NCI-H1048 (cell line): ENCODE measurements at regions not wholly inside any gene's neighbourhood (a gene's known extent, or its start where the extent isn't known, plus 50 kb on each side); places are given as distances from the start of the nearest gene placed in this dataset.
A peak's percentile ranks its signal among the peaks of the same experiment; 100 is the strongest.
"Not testable (repeated sequence)": the region's sequence is repeated elsewhere in the genome, so short reads cannot be mapped to it uniquely, and the experiment has no call there.

Experiments
- DNase-seq: peaks from one replicate; lab custom pipeline; 2025; lab: John Stamatoyannopoulos, UW

DNA sequence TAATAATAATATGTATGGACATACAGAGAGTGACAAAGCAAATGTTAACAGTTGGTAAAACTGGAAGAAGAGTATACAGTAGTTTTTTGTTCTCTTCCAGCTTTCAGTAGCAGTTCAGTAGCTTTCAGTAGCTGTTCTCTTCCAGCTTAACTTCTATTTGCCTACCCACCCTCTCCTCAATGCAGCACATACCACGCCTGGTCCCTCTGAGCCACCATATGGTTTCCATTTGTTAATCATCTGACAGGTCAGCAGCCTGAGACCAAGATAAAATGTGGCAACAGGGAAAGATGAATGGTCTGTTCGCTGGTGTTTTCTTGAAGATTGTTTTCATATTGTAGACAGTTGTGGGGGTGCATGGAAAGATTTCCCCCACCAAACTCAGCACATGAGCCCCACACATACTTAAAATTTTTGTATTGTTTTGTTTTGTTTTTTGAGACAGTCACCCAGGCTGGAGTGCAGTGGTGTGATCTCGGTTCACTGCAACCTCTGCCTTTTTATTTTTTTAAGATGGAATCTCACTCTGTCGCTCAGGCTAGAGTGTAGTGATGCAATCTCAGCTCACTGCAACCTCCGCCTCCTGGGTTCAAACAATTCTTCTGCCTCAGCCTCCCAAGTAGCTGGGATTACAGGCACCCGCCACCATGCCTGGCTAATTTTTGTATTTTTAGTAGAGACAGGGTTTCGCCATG lies 56.8 kb downstream of the ATP6V0E2 start:
- not testable (repeated sequence) for DNase-seq

DNA sequence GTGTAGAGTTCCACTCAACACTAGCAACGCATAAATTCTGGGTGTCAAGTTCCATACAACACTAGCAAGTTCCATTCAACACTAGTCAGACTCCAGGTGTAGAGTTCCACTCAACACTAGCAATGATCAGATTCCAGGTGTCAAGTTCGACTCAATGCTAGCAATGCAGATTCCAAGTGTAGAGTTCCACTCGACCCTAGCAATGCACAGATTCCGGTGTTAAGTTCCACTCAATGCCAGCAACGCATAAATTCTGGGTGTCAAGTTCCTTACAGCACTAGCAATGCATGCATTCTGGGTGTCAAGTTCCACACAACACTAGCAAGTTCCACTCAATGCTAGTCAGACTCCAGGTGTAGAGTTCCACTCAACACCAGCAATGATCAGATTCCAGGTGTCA lies 60.0 kb downstream of the ATP6V0E2 start:
- not testable (repeated sequence) for DNase-seq

DNA sequence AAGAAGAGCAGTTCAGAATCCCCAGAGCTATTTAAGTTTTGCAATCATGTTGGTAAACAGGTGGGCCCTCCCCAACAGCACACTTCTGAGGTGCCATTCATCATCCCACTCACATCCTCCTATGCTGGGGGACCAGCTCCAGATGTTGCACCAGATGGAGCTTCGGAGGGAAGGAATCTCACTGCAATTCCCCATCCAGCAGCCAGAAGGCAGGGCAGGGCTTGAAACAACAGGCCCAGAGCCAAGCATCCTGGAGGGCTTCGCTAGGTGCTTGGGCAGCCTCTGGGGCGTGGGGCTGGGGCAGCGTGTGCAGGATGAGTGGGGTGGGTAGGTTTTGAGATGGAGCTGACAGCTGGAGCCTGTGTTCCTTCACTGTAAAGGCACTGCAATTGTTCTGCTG lies 73.6 kb downstream of the ATP6V0E2 start:
- DNase-seq: not testable (repeated sequence)

DNA sequence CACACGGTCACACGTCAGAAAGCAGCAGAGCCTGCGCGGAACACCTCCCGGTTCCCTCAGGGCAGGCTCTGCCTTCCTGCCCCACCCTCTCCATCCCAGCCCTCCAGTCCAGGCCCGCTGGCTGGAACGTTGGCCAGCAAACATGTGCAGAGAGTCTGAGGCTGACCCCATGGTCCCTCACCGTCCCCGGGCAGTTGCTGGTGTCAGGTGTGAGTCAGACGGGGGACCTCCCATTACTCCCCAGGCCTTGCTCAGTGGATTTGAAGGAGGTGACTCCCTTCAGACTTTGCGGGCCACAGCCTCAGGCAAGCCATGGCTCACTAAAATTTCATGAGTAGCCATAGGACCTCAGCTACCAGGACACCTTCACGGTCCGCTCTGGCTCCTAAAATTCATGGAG lies 74.7 kb downstream of the ATP6V0E2 start:
- not testable (repeated sequence) for DNase-seq

DNA sequence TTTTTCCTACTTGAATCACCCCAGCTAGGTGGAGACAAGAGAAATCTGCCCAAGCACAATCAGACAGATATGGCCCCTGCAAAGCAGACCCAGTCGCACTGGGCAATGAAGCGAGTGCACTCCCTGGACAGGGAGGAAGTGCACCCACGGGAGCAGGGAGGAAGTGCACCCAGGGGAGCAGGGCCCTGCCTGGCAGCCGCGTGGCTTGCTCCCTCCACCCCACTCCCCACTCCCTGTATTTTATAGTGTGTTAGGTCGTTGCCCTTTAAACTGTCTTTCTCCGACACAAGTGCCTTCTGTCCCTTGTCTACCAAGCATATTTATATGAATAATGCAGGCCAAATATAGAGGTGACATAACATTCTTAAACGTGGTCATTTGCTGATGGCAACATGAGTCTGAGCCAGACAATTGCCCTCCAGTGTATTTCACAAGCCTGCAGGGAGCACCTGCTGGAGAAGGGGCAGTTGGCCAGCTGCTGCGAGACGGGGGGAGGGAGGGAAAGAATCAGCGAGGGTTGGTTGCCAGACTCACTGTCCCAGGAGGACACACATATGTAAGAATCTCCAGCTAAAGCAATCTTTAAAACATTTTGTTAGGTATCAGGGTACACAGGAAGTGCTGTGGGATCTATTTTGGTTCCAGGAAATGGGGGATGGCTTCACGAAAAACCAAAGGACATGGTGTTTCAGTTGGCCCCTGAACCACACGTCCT lies 76.3 kb downstream of the ATP6V0E2 start:
- not testable (repeated sequence) for DNase-seq

GRCh38 chr7:149950578-149950924 lies 76.8 kb downstream of the ATP6V0E2 start:
- not testable (repeated sequence) for DNase-seq

DNA sequence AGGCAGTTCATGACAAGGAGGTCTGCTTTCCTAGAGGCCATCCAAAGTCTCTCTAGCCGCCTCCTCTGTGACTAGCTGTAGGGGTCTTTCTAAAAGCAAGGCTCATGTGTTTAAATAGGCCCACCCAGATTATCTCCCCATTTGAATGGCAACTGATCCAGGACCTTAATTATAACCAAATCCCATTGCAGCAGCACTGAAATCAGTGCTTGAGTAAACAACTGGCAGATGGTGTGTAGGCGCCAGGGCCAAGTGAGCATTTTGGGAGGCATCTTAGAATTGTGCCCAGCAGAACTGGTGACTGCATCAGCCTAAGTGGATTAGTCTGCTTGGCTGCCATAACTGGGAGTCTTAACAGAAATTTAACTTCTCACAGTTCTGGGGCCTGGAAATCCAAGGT lies 77.8 kb downstream of the ATP6V0E2 start:
- DNase-seq: not testable (repeated sequence)

GRCh38 chr7:149958880-149959279 lies 85.1 kb downstream of the ATP6V0E2 start:
- peak; percentile 46 for DNase-seq

- not testable (repeated sequence) for DNase-seq
Observed at GRCh38 chr7:149960863-149961262, 87.1 kb downstream of the ATP6V0E2 start.

- not testable (repeated sequence) for DNase-seq
Observed at GRCh38 chr7:149961878-149962277, 88.1 kb downstream of the ATP6V0E2 start.

- DNase-seq: not testable (repeated sequence)
Observed at GRCh38 chr7:149962685-149963319, 89.0 kb downstream of the ATP6V0E2 start.

GRCh38 chr7:149963985-149964384 lies 90.2 kb downstream of the ATP6V0E2 start:
- not testable (repeated sequence) for DNase-seq

GRCh38 chr7:149966444-149966843 lies 92.7 kb downstream of the ATP6V0E2 start:
- not testable (repeated sequence) for DNase-seq

DNA sequence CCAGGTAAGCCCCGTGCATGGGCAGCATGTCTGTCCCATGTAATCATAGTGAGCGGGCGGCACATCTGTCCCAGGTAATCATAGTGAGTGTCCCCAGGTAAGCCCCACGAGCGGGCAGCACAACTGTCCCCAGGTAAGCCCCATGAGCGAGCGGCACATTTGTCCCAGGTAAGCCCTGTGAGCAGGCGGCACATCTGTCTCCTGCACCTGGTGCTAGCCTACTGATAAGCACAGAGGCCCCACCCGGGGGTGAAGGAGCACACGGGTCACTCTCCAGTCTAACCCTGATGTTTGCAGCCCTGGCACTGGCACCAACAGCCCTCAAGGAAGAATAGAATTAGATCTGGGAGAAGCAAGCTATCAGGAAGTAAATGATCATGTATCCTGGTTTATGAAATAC lies 99.2 kb downstream of the ATP6V0E2 start:
- DNase-seq: not testable (repeated sequence)

DNA sequence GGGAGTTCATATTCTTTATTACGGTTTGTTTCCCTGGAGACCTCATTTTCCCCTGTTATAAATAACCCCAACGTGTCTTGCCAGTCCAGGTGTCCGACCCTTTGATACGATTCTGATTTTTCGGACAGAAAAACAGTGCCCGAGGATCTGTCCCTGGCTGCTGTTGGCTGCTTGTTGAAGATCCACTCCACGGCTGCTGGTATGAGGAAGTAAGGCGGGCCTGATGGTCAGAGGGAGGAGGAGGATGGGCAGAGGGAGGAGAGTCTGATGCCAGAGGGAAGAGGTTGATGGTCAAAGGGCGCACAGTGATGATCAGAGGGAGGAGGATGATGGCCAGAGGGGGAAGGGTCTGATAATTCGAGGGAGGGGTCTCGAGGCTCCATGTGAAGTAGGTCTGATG lies 99.9 kb downstream of the ATP6V0E2 start:
- DNase-seq: not testable (repeated sequence)

GRCh38 chr7:149975608-149976007 lies 101.8 kb downstream of the ATP6V0E2 start:
- DNase-seq: not testable (repeated sequence)

- not testable (repeated sequence) for DNase-seq
Observed at GRCh38 chr7:149978537-149978936, 104.8 kb downstream of the ATP6V0E2 start.

- not testable (repeated sequence) for DNase-seq
Observed at GRCh38 chr7:149978944-149979343, 105.2 kb downstream of the ATP6V0E2 start.

- DNase-seq: not testable (repeated sequence)
Observed at GRCh38 chr7:149982537-149983112, 108.9 kb downstream of the ATP6V0E2 start.

DNA sequence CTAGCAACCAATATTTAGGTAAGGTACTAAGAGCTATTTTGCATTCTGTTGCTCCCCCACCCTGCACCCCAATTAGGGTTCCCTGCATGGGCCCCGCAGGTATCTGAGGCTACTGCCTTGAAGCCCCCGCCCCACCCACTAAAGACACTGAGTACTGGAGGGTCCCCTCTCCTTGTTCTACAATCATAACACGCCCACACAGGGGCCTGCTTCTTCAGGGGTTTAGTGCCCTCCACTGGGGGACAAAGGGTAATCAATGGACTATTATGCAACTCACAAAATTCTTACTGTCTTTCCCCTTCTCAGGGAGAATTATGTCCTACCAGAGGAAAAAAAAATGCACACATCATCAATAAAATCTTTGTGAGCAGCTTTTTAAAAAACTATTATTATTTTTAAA lies 113.1 kb downstream of the ATP6V0E2 start:
- not testable (repeated sequence) for DNase-seq

DNA sequence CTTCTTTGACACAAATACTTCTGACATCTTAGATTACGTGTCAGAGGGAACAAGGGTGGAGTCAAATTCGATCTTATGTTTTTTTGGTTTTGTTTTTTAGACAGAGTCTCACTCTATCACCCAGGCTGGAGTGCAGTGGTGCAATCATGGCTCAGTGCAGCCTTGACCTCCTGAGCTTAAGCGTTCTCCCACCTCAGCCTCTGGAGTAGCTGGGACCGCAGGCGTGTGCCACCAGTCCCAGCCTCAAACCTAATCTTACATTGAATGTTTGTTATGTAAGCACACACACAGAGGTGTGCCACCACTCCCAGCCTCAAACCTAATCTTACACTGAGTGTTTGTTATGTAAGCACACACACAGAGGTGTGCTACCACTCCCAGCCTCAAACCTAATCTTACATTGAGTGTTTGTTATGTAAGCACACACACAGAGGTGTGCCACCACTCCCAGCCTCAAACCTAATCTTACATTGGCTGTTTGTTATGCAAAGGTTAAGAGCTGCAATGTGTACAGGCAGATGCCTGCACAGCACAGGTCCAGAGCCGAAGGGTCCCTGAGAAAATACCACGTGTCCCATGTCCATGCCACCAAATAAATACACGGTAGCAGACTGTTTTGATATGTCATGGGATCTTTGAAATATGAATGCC lies 118.0 kb downstream of the ATP6V0E2 start:
- DNase-seq: not testable (repeated sequence)

DNA sequence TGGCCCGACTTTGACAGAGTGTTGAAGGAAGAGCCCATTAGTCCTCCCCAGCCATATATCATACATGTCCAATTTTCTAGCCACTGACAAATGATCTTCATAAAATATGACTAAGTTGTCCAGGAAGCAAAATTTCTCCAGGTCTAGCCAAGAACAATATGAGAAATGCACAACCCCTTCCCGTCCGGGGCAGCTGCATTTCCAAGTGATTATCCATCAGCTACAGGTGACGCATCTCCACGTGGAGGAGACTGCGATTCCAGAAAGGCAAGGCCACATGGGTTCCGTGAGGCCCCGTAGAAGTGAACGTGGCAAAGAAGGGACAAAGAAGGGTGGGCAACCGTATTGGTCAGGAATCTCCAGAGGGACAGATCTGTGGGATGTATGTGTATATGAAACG lies 118.6 kb downstream of the ATP6V0E2 start:
- DNase-seq: not testable (repeated sequence)
